Neural progenitor cell (in vitro differentiated cells): ENCODE measurements at regions not wholly inside any gene's neighbourhood (a gene's known extent, or its start where the extent isn't known, plus 50 kb on each side); places are given as distances from the start of the nearest gene placed in this dataset.

Experiments used
- DNase-seq: peaks from one replicate; pipeline ENCODE4 v3.0.0-alpha.2; 2016; ENCODE audit warnings: low spot score
- H2AFZ ChIP-seq: fragments of 200-600 bp; sonication (generic); replicated peaks from 2 replicates; pipeline ENCODE4 v1.6.1; 2016; ENCODE audit warnings: antibody characterized with exemption
- H3F3A ChIP-seq: fragments of 200-600 bp; sonication (generic); 2 replicates; pipeline ENCODE4 v1.6.1; 2016; ENCODE audit warnings: antibody characterized with exemption, low read depth
- H3K27ac ChIP-seq: fragments of 200-600 bp; sonication (generic); 2 replicates; pipeline ENCODE4 v1.5.1; 2016; ENCODE audit warnings: mild to moderate bottlenecking
- H3K27me3 ChIP-seq: fragments of 200-600 bp; sonication (generic); 2 replicates; pipeline ENCODE4 v1.6.1; 2016; ENCODE audit warnings: mild to moderate bottlenecking, moderate library complexity
- H3K36me3 ChIP-seq: fragments of 200-600 bp; sonication (generic); 2 replicates; pipeline ENCODE4 v1.5.1; 2016
- H3K4me1 ChIP-seq: fragments of 200-600 bp; sonication (generic); 2 replicates; pipeline ENCODE4 v1.6.1; 2016; ENCODE audit warnings: mixed run types
- H3K4me2 ChIP-seq: fragments of 200-600 bp; sonication (generic); 2 replicates; pipeline ENCODE4 v1.6.1; 2016
- H3K4me3 ChIP-seq: fragments of 200-600 bp; sonication (generic); 2 replicates; pipeline ENCODE4 v1.5.1; 2016
- H3K79me2 ChIP-seq: fragments of 200-600 bp; sonication (generic); 2 replicates; pipeline ENCODE4 v1.6.1; 2016; ENCODE audit warnings: low read depth
- H3K9ac ChIP-seq: fragments of 200-600 bp; sonication (generic); 2 replicates; pipeline ENCODE4 v1.6.1; 2016
- H3K9me3 ChIP-seq: fragments of 200-600 bp; sonication (generic); 2 replicates; pipeline ENCODE4 v1.5.1; 2016; ENCODE audit warnings: low read depth
- H4K20me1 ChIP-seq: fragments of 200-600 bp; sonication (generic); 2 replicates; pipeline ENCODE4 v1.6.1; 2016; ENCODE audit warnings: low read depth
- H3K27ac Mint-ChIP-seq: 3 replicates; pipeline ENCODE4 v1.8.0; 2021; ENCODE audit warnings: mixed read lengths
- H3K27me3 Mint-ChIP-seq: 2 replicates; pipeline ENCODE4 v1.8.0; 2022; ENCODE audit warnings: low read depth, mild to moderate bottlenecking, inconsistent platforms, moderate library complexity, mixed read lengths; ENCODE audit not compliant: insufficient read depth
- H3K36me3 Mint-ChIP-seq: 3 replicates; pipeline ENCODE4 v1.8.0; 2021; ENCODE audit warnings: mixed read lengths
- H3K4me1 Mint-ChIP-seq: 3 replicates; pipeline ENCODE4 v1.8.0; 2021; ENCODE audit warnings: mixed read lengths
- H3K4me3 Mint-ChIP-seq: 3 replicates; pipeline ENCODE4 v1.8.0; 2021; ENCODE audit warnings: mild to moderate bottlenecking, moderate library complexity, mixed read lengths
- H3K9me3 Mint-ChIP-seq: 3 replicates; pipeline ENCODE4 v1.8.0; 2020; ENCODE audit warnings: mixed read lengths
- CTCF ChIP-seq: fragments of 200-600 bp; sonication (generic); IDR thresholded peaks from 2 replicates; pipeline ENCODE4 v1.5.1; 2017; ENCODE audit warnings: antibody characterized with exemption, mild to moderate bottlenecking
- EZH2 ChIP-seq: fragments of 200-600 bp; sonication (generic); IDR thresholded peaks from 2 replicates; pipeline ENCODE4 v1.6.1; 2017; ENCODE audit warnings: antibody characterized with exemption, mild to moderate bottlenecking, moderate library complexity
- EZH2phosphoT487 ChIP-seq: fragments of 200-600 bp; sonication (generic); IDR thresholded peaks from 2 replicates; pipeline ENCODE4 v1.6.1; 2017; ENCODE audit warnings: antibody characterized with exemption

DNA sequence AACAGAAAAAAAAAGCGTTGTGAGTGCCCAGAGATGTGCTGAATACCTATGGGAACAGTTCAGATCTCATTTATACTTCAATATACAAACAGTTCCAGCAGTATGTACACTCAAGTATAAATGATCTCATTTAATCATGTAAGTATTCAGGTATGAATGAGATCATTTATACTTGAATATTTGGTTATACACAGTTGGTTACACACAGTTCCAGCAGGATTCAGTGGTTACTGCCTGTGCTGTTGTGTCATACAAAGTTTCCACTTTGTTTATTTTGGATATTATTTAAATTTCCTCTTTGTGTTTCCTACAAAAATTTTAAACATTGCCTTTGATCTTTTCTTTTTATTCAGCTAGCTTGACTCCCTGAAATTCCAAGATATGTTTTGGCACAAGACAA lies 293.5 kb upstream of the SLC39A10 start:
- H3F3A ChIP-seq: no peaks in the 10 kb centered on the region
- H3K4me3 ChIP-seq: no peak overlapping the region
- no peaks in the 10 kb centered on the region for H3K36me3 ChIP-seq
- H3K4me1 ChIP-seq: no peaks in the 10 kb centered on the region
- H3K27me3 Mint-ChIP-seq: no peaks in the 10 kb centered on the region
- DNase-seq: no peak
- no peak for TF ChIP-seq CTCF
- no peak for TF ChIP-seq EZH2
- TF ChIP-seq EZH2phosphoT487: no peak
- H3K9me3 Mint-ChIP-seq: peaks cover 2% of the 10 kb centered on the region
- no peaks in the 10 kb centered on the region for H3K9me3 ChIP-seq
- no peaks in the 10 kb centered on the region for H3K79me2 ChIP-seq
- H3K27ac Mint-ChIP-seq: no peak overlapping the region
- peaks cover 2% of the 10 kb centered on the region for H3K4me1 Mint-ChIP-seq
- no peak overlapping the region for H3K9ac ChIP-seq
- no peak overlapping the region for H3K4me3 Mint-ChIP-seq
- no peak overlapping the region for H2AFZ ChIP-seq
- no peaks in the 10 kb centered on the region for H3K27me3 ChIP-seq
- H4K20me1 ChIP-seq: no peaks in the 10 kb centered on the region
- no peak overlapping the region for H3K27ac ChIP-seq
- no peaks in the 10 kb centered on the region for H3K36me3 Mint-ChIP-seq
- H3K4me2 ChIP-seq: no peak overlapping the region

DNA sequence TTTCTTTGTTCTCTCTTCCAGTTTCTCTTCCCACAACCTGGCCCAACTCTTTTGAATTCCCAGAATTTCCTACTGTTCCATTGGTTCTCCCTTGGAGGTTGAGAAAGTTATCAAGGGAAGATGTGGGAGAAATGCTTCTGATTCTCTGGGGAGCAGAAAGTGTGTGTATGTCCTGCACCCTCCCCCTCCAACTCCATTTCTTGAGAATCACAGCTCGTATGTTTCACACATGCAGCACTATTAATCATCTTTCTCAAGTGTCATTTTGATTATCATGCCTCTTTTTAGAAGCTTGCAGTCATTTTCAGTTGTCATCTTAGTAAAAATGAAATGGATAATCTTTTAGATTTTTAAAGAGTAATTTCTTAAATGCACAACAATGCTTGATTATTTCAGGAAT lies 296.8 kb upstream of the SLC39A10 start:
- Histone ChIP-seq H3K9me3 (no peaks in the 10 kb centered on the region), H3K36me3 (no peaks in the 10 kb centered on the region), H3K4me2 (no peak overlapping the region), H3K9ac (no peak overlapping the region), H3K4me3 (no peak overlapping the region), H4K20me1 (no peaks in the 10 kb centered on the region), H3K27me3 (no peaks in the 10 kb centered on the region), H3K79me2 (no peaks in the 10 kb centered on the region), H3K27ac (no peak overlapping the region), H3F3A (no peaks in the 10 kb centered on the region), H2AFZ (no peak overlapping the region), H3K4me1 (no peaks in the 10 kb centered on the region)
- Mint-ChIP-seq H3K4me3 (no peak overlapping the region), H3K36me3 (no peaks in the 10 kb centered on the region), H3K4me1 (peaks cover 2% of the 10 kb centered on the region), H3K9me3 (peaks cover 2% of the 10 kb centered on the region), H3K27ac (no peak overlapping the region), H3K27me3 (no peaks in the 10 kb centered on the region)
- DNase-seq: no peak
- TF ChIP-seq EZH2 (no peak), CTCF (no peak), EZH2phosphoT487 (no peak)

GRCh38 chr2:195359043-195359735 lies 297.8 kb upstream of the SLC39A10 start:
- Histone ChIP-seq H3K4me1 (no peaks in the 10 kb centered on the region), H3K27me3 (no peaks in the 10 kb centered on the region), H3K79me2 (no peaks in the 10 kb centered on the region), H3K27ac (no peak overlapping the region), H3K36me3 (no peaks in the 10 kb centered on the region), H4K20me1 (no peaks in the 10 kb centered on the region), H3K4me3 (no peak overlapping the region), H3K9ac (no peak overlapping the region), H2AFZ (no peak overlapping the region), H3F3A (no peaks in the 10 kb centered on the region), H3K4me2 (no peak overlapping the region), H3K9me3 (no peaks in the 10 kb centered on the region)
- Mint-ChIP-seq H3K27ac (no peak overlapping the region), H3K4me1 (no peaks in the 10 kb centered on the region), H3K9me3 (no peaks in the 10 kb centered on the region), H3K27me3 (no peaks in the 10 kb centered on the region), H3K36me3 (no peaks in the 10 kb centered on the region), H3K4me3 (no peak overlapping the region)
- TF ChIP-seq EZH2phosphoT487 (no peak), CTCF (no peak), EZH2 (no peak)
- DNase-seq: no peak
